GM06990 (cell line): ENCODE measurements at regions not wholly inside any gene's neighbourhood (a gene's known extent, or its start where the extent isn't known, plus 50 kb on each side); places are given as distances from the start of the nearest gene placed in this dataset.

Experiments used
- DNase-seq: peaks from one replicate; pipeline ENCODE4 v3.0.0-alpha.2; 2011; ENCODE audit not compliant: insufficient read length; ENCODE audit errors: extremely low read depth
- H3K27me3 ChIP-seq: replicated peaks from 2 replicates; pipeline ENCODE4 v1.6.0; 2011; ENCODE audit warnings: low read length; ENCODE audit not compliant: control insufficient read depth, insufficient read depth
- H3K36me3 ChIP-seq: 2 replicates; pipeline ENCODE4 v1.5.1; 2011; ENCODE audit warnings: low read length; ENCODE audit not compliant: control insufficient read depth, insufficient read depth
- H3K4me3 ChIP-seq: replicated peaks from 2 replicates; pipeline ENCODE4 v1.5.1; 2011; ENCODE audit warnings: low read depth, mild to moderate bottlenecking, control low read depth, low read length
- TF ChIP-seq, protein P1 (sequence below): IDR thresholded peaks from 2 replicates; pipeline ENCODE4 v1.5.1; 2011; ENCODE audit warnings: low read length, control low read depth, mild to moderate bottlenecking, inconsistent platforms; ENCODE audit not compliant: insufficient read depth, poor library complexity, severe bottlenecking

GRCh38 chr1:87669674-87670073 lies 341.0 kb downstream of the LMO4 start:
- no peaks in the 10 kb centered on the region for H3K27me3 ChIP-seq
- no peaks in the 10 kb centered on the region for H3K36me3 ChIP-seq
- TF ChIP-seq, protein P1, sequence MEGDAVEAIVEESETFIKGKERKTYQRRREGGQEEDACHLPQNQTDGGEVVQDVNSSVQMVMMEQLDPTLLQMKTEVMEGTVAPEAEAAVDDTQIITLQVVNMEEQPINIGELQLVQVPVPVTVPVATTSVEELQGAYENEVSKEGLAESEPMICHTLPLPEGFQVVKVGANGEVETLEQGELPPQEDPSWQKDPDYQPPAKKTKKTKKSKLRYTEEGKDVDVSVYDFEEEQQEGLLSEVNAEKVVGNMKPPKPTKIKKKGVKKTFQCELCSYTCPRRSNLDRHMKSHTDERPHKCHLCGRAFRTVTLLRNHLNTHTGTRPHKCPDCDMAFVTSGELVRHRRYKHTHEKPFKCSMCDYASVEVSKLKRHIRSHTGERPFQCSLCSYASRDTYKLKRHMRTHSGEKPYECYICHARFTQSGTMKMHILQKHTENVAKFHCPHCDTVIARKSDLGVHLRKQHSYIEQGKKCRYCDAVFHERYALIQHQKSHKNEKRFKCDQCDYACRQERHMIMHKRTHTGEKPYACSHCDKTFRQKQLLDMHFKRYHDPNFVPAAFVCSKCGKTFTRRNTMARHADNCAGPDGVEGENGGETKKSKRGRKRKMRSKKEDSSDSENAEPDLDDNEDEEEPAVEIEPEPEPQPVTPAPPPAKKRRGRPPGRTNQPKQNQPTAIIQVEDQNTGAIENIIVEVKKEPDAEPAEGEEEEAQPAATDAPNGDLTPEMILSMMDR: no peak
- no peak overlapping the region for H3K4me3 ChIP-seq
- no peak for DNase-seq

DNA sequence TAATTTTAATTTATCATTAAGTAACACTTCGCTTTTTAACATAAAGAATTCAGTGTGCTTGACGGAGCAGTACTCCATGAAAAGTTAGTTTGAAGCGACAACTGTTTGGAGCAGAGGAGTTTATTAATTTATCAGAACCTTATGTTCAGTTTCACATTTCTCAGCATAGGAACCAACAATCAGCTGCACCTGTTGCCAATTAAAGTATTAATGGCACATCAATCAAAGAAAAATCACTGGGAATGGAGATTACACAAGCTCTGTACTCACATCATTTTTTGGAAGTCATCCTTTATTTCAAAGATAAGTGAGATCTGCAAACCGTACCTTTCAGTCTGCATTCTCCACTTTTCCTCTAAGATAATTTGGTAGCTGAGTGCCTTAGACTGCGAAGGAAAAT lies 344.6 kb downstream of the LMO4 start:
- H3K4me3 ChIP-seq: no peak overlapping the region
- no peaks in the 10 kb centered on the region for H3K27me3 ChIP-seq
- TF ChIP-seq, protein P1: no peak
- H3K36me3 ChIP-seq: no peaks in the 10 kb centered on the region
- no peak for DNase-seq

DNA sequence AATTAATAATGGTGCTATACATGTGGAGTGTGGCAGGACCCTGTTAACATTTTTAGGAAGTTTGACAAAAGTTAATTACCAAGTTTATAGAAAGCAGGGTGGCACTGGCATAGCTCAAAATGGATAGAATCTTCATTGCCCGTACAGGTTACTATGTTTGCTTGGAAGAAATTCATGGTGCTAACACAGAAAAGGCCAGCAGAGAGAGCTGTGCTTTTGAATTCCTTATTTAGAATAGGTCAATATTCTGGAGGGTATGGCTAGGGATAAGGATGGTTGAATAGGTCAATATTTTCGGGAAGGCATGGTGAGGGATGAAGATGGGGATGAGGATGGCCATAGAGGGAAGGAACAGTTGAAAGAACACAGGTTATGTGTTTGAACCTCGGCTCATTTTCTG lies 345.1 kb downstream of the LMO4 start:
- TF ChIP-seq, protein P1: no peak
- Histone ChIP-seq H3K4me3 (no peak overlapping the region), H3K27me3 (no peaks in the 10 kb centered on the region), H3K36me3 (no peaks in the 10 kb centered on the region)
- no peak for DNase-seq

DNA sequence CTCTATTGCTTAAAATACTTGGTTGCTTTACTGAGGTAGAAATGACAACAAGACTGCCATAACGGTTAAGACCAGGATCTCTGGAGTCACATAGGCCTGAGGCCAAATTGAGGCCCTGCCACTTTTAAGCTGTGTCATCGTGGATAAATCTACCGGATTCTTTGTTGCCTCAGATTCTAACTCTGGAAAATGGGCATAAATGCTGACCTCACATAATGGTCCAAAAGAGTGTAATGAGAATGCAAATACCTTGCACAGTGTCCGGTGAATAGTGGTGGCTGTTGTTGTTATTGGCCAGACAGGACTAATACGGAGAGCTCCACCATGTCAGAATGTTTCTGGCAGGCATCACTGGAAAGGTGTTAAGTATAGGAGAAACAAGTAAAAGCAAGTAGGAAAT lies 346.1 kb downstream of the LMO4 start:
- TF ChIP-seq, protein P1: no peak
- Histone ChIP-seq H3K4me3 (no peak overlapping the region), H3K36me3 (no peaks in the 10 kb centered on the region), H3K27me3 (no peaks in the 10 kb centered on the region)
- DNase-seq: no peak

DNA sequence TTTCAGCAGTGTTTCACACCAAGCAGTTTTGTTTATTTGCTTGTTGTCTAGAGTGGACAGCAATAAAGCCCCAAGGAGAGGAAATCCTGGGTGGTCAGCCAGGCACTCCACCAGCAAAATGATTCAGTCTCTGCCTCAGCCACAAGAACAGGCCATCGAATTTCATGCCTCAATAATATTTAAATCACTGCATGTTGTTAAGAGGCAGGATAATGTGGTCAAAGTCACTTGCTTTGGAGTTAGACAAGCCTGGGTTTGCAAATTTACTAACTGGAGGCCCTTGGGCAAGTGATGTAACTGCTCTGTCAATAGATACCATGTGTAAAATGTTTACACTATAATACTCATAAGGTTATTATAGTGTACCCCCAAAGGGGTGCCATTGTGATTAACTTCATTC lies 349.6 kb downstream of the LMO4 start:
- no peak for DNase-seq
- TF ChIP-seq, protein P1: no peak
- no peak overlapping the region for H3K4me3 ChIP-seq
- no peaks in the 10 kb centered on the region for H3K27me3 ChIP-seq
- H3K36me3 ChIP-seq: no peaks in the 10 kb centered on the region

GRCh38 chr1:87682565-87682964 lies 353.9 kb downstream of the LMO4 start:
- DNase-seq: no peak
- TF ChIP-seq, protein P1: no peak
- H3K4me3 ChIP-seq: no peak overlapping the region
- no peaks in the 10 kb centered on the region for H3K27me3 ChIP-seq
- no peaks in the 10 kb centered on the region for H3K36me3 ChIP-seq
